SK-MEL-5 (cell line): ENCODE measurements at regions not wholly inside any gene's neighbourhood (a gene's known extent, or its start where the extent isn't known, plus 50 kb on each side); places are given as distances from the start of the nearest gene placed in this dataset.

Experiments
- DNase-seq: peaks from one replicate; pipeline ENCODE4 v3.0.0-alpha.2; 2016; ENCODE audit warnings: low read depth, low spot score
- in situ Hi-C: cut with HindIII; loops from 2 replicates; pipeline ENCODE4 v1.10.0; 2016; ENCODE audit warnings: low sequenced_read_pairs, high pct_unique_total_duplicates, low pct_unique_long_range_greater_than_20kb

DNA sequence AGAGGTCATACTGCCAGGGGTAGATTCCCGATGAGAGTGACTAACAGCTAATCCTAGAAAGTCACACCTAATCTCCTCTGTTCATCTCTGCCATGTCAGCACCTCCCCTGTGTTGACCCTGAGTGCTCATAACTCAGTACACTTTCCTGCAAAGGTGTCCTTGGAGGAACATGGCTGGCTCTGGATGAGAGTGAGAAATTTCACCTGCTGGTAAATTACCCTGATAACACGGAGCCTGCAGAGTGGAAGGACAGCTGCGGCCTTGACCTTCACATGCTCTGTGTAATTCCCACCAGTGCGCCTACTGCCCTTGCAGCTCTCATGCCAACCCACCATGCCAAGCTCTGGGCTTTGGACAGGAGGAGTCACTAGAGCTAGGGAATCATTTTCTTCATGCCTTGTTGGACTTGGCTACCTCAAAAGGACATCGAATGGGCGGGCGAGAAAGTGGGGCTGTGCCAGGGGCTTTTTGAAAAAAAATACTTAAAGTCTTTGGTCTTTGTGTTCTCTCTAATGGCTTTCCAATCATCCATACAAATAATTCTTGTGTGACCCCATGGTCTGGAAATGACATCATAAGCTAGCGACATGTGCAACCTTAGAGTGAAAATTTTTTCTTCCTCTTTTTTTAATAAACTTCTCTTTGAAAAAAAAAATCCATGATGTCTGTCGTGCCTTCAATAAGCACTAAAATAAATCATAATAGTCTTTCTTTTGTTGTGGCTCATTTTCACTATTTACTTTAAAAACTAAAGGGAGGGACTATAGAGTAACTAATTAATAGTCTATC lies 319.9 kb downstream of the MYCN start:
- no peak for DNase-seq
- in situ Hi-C loops = no loop called here

GRCh38 chr2:16259010-16259409 lies 318.7 kb downstream of the MYCN start:
- no peak for DNase-seq
- in situ Hi-C loops = no loop called here

- in situ Hi-C loops = no loop called here
- no peak for DNase-seq
Measured at GRCh38 chr2:16258350-16258749, 318.0 kb downstream of the MYCN start.

- DNase-seq = no peak
- in situ Hi-C loops = no loop called here
Measured at GRCh38 chr2:16257322-16258028, 317.1 kb downstream of the MYCN start.

- in situ Hi-C loops = no loop called here
- no peak for DNase-seq
Measured at GRCh38 chr2:16256601-16257321, 316.4 kb downstream of the MYCN start.

DNA sequence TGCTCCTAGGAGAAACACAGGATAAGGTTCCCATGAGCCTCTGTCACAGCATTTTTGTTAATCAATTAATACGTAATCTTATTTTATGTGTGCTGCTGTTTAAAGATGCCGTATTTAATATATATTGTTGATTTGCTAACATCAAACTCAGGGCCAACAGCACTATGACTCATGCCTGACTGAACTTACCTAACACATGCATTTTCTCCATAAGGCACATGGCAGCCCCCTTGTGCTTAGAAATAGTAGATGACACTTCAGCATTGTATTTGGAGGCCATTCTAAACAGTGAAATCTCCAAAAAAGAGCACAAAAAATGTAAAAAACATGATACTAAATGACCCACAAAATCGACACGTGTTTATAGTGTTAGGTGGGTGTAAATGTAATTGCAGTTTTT lies 314.8 kb downstream of the MYCN start:
- in situ Hi-C loops = no loop called here
- no peak for DNase-seq

- DNase-seq = no peak
- in situ Hi-C loops = no loop called here
Measured at GRCh38 chr2:16254356-16254965, 314.1 kb downstream of the MYCN start.

DNA sequence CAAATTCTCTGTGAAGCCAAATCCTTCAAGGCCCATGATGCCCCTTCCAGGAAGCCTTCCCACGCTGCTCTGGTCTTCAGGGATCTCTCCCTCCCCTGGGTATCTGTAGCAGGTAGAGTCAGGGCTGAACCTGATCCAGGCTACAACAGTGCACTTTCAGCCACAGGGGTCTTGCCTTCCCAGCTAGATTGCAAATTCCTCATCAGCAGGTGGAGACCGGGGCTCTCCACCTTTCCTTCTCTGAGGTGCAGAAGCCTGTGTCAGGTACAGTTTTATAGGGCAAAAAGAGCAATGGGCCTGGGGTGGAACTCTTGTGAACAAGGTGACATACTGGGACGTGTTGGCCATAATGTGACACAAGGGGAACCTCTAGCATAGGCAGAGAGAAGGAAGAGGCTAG lies 312.9 kb downstream of the MYCN start:
- in situ Hi-C loops = no loop called here
- no peak for DNase-seq

DNA sequence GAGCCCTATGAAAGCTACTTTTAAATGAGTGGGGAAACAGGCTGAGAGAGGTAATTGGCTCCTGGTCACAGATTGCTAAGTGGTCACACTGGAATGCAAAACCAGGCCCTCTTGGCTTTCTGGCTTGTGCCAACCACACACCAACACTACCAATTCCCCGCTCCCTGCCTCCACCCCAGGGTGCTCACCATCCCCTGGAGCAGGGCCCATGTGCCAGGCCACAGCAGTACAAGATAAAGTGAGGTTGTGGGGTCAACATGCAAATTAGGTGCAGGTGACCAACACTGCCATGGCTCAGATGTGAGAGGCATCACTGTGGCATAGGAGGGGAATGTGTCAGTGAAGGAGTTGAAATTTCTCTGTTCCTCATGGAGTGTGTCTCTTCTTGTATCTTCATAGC lies 312.5 kb downstream of the MYCN start:
- in situ Hi-C loops = no loop called here
- DNase-seq = no peak

GRCh38 chr2:16252251-16252650 lies 311.9 kb downstream of the MYCN start:
- in situ Hi-C loops = no loop called here
- no peak for DNase-seq

DNA sequence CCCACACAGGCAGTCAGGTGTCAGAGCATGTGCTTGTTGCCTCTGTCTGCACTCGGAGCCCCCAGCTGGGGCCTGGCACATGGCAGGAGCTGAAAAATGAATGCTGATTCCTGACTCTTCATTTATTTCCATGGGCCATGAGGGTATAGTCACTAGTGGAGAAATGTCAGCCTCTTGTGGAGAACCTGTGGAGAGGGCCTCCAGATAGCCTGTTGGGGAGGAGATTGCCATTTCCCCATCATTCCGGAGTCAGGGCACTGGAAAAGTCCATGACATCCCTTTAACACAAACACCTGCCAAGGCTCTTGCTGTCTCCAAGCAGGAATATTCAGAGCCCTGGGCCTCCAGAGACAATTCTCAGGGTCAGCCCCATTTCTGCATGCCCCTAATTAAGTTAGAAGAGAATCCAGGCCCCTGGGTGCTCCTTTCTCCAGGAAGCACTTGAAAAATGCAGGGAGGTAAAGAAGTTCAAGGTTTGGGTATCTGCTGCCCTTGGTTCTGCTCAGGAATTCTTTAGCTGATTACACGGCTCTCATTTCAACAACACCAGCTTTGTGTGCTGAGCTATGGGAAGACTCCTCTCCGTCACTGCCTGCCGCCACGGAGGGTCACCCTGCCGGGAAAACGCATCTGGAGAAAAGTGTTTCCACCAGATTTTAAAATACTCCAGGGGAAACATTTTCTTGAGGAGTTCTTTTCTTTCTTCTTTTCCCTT lies 311.3 kb downstream of the MYCN start:
- in situ Hi-C loops = no loop called here
- no peak for DNase-seq

DNA sequence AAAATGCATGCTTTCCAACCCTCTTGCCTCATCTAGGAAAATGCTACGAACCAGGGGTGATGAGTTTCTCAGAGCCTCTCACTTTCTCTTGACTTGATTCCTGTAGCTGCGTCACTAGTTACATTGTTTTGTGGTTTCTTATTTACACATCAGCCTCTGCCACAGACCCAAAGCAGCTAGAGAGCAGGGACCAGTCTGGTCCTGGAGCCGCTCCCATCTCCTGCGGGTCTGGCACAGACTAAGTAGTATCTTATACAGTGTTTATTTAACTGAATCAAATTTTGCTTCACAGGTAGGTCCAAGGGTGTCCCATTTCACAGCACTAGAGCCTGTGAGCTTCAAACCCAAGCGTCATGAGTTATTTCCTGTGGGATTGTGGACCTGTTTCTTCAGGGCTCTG lies 310.5 kb downstream of the MYCN start:
- in situ Hi-C loops = no loop called here

GRCh38 chr2:16250466-16250865 lies 310.1 kb downstream of the MYCN start:
- in situ Hi-C loops = no loop called here
- DNase-seq = no peak

More for the DNA sequence above, 310.5 kb downstream of the MYCN start:
- no peak for DNase-seq

GRCh38 chr2:16250056-16250425 lies 309.7 kb downstream of the MYCN start:
- in situ Hi-C loops = no loop called here
- no peak for DNase-seq

GRCh38 chr2:16249246-16250055 lies 309.1 kb downstream of the MYCN start:
- DNase-seq = no peak
- in situ Hi-C loops = no loop called here

GRCh38 chr2:16248571-16249105 lies 308.3 kb downstream of the MYCN start:
- no peak for DNase-seq
- in situ Hi-C loops = no loop called here
